ENCODE measurements at regions not wholly inside any gene's neighbourhood (a gene's known extent, or its start where the extent isn't known, plus 50 kb on each side); places are given as distances from the start of the nearest gene placed in this dataset.

DNA sequence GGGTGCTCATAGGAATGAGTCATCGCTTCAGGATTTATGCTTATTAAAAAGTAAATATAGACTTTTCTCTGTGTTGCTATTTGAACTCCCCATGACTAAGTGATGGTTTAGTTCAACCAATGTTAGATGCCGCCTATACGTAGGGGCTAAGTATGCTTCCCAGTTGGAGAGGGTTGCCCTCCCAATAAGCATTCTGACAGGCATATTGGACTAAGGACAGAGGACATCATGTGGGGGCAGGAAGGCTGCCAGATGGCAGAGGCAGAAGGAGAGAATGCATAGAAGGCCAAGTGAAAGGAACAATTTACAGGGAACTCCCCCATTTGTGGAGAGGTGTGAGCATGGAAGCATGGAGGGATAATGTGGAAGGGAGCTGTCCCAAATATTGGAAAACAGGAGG is 318.4 kb upstream of the OBI1 start:
- H3K9me3 ChIP-seq (ENCODE audit: control insufficient read depth, low read length), result no peaks in the 10 kb centered on the region
- H3K27me3 ChIP-seq (replicated peaks; ENCODE audit: control insufficient read depth, insufficient read depth, low read length), result peaks cover 9% of the 10 kb centered on the region
- H3K4me1 ChIP-seq (ENCODE audit: control insufficient read depth, insufficient read depth, low read length), result no peaks in the 10 kb centered on the region
- no peak overlapping the region for H3K4me3 ChIP-seq (ENCODE audit: low read length)
- no peak overlapping the region for H3K9ac ChIP-seq (ENCODE audit: low read length)
- H3K36me3 ChIP-seq (ENCODE audit: control insufficient read depth, insufficient read depth, low read length, severe bottlenecking), result no peaks in the 10 kb centered on the region
- no peak for DNase-seq (ENCODE audit: low read depth)

GRCh38 chr13:78976696-78977095 is 317.7 kb upstream of the OBI1 start:
- no peak for DNase-seq (ENCODE audit: low read depth)
- H3K9ac ChIP-seq (ENCODE audit: low read length), result no peak overlapping the region
- H3K4me3 ChIP-seq (ENCODE audit: low read length), result no peak overlapping the region
- H3K36me3 ChIP-seq (ENCODE audit: control insufficient read depth, insufficient read depth, low read length, severe bottlenecking), result no peaks in the 10 kb centered on the region
- peaks cover 8% of the 10 kb centered on the region for H3K27me3 ChIP-seq (replicated peaks; ENCODE audit: control insufficient read depth, insufficient read depth, low read length)
- H3K9me3 ChIP-seq (ENCODE audit: control insufficient read depth, low read length), result no peaks in the 10 kb centered on the region
- no peaks in the 10 kb centered on the region for H3K4me1 ChIP-seq (ENCODE audit: control insufficient read depth, insufficient read depth, low read length)

DNA sequence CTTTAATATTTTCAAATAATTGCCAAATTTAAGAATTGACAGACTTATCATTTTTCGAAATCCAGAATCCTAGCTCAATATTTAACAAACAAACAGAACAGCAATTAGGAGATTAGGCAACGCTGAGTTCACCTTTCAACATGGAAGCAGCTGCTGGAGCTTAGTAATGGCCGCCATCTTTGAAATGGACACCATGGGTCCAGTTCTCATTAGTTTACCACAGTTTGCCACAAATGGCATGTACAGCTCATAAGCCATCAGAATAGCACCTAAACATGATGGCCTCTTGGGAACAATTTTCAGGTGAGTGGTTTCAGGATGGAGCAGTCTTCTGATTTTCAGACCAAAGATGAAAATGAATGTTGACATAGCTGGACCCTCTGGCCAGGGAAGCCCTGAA is 313.6 kb upstream of the OBI1 start:
- H3K4me3 ChIP-seq (ENCODE audit: low read length), result no peak overlapping the region
- no peaks in the 10 kb centered on the region for H3K36me3 ChIP-seq (ENCODE audit: control insufficient read depth, insufficient read depth, low read length, severe bottlenecking)
- no peaks in the 10 kb centered on the region for H3K4me1 ChIP-seq (ENCODE audit: control insufficient read depth, insufficient read depth, low read length)
- DNase-seq (ENCODE audit: low read depth), result no peak
- no peaks in the 10 kb centered on the region for H3K9me3 ChIP-seq (ENCODE audit: control insufficient read depth, low read length)
- H3K27me3 ChIP-seq (replicated peaks; ENCODE audit: control insufficient read depth, insufficient read depth, low read length), result no peaks in the 10 kb centered on the region
- H3K9ac ChIP-seq (ENCODE audit: low read length), result no peak overlapping the region

GRCh38 chr13:78971355-78972025 is 312.5 kb upstream of the OBI1 start:
- H3K9ac ChIP-seq (ENCODE audit: low read length), result no peak overlapping the region
- H3K9me3 ChIP-seq (ENCODE audit: control insufficient read depth, low read length), result no peaks in the 10 kb centered on the region
- DNase-seq (ENCODE audit: low read depth), result no peak
- H3K4me3 ChIP-seq (ENCODE audit: low read length), result no peak overlapping the region
- H3K36me3 ChIP-seq (ENCODE audit: control insufficient read depth, insufficient read depth, low read length, severe bottlenecking), result no peaks in the 10 kb centered on the region
- H3K4me1 ChIP-seq (ENCODE audit: control insufficient read depth, insufficient read depth, low read length), result no peaks in the 10 kb centered on the region
- no peaks in the 10 kb centered on the region for H3K27me3 ChIP-seq (replicated peaks; ENCODE audit: control insufficient read depth, insufficient read depth, low read length)

DNA sequence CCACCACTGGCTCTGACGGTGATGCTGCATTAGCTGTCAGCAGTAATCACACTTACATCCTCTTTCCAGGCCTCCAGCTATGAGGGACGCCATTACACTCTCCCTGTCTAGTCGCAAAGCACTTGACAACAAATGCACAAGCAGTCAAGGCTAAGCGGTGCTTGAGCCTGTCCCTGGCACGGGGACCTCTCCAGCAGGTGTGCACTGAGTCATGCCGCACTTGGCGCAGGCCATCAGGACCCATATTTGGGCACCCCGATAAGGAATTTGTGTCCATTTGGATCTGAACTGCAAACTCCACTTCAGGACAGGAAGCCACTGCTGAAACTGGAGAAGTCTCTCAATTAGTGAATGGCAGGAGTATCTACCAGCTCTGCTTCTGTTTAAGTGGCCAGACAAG is 301.9 kb upstream of the OBI1 start:
- Histone ChIP-seq H3K4me1 (ENCODE audit: control insufficient read depth, insufficient read depth, low read length) (no peaks in the 10 kb centered on the region), H3K36me3 (ENCODE audit: control insufficient read depth, insufficient read depth, low read length, severe bottlenecking) (no peaks in the 10 kb centered on the region), H3K9me3 (ENCODE audit: control insufficient read depth, low read length) (no peaks in the 10 kb centered on the region), H3K27me3 (replicated peaks; ENCODE audit: control insufficient read depth, insufficient read depth, low read length) (no peaks in the 10 kb centered on the region), H3K4me3 (ENCODE audit: low read length) (no peak overlapping the region), H3K9ac (ENCODE audit: low read length) (no peak overlapping the region)
- DNase-seq (ENCODE audit: low read depth), result no peak

DNA sequence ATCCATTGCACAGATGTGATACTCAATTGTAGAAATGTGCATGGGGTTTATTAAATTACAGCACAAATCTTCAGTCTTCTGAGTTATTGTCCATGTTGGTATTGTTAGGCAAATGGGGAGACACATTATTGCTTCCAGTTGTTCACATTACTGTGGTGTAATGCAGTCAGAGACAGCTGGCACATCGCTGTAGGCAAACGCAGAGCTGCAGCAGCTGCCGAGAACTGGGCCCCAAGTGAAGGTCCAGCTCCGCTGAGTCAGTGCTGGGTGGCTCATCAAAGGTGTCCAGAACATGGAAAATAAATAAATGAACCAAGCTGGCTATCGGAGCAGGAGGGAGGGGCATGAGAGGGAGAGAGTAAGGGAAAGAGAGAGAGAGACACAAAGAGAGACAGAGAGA is 299.1 kb upstream of the OBI1 start:
- H3K9me3 ChIP-seq (ENCODE audit: control insufficient read depth, low read length), result peaks cover 2% of the 10 kb centered on the region
- no peak for DNase-seq (ENCODE audit: low read depth)
- H3K9ac ChIP-seq (ENCODE audit: low read length), result no peak overlapping the region

GRCh38 chr13:78940455-78941130 is 281.6 kb upstream of the OBI1 start:
- Histone ChIP-seq H3K9me3 (ENCODE audit: control insufficient read depth, low read length) (no peaks in the 10 kb centered on the region), H3K4me3 (ENCODE audit: low read length) (no peak overlapping the region), H3K36me3 (ENCODE audit: control insufficient read depth, insufficient read depth, low read length, severe bottlenecking) (no peaks in the 10 kb centered on the region), H3K9ac (ENCODE audit: low read length) (no peak overlapping the region), H3K27me3 (replicated peaks; ENCODE audit: control insufficient read depth, insufficient read depth, low read length) (no peaks in the 10 kb centered on the region), H3K4me1 (ENCODE audit: control insufficient read depth, insufficient read depth, low read length) (no peaks in the 10 kb centered on the region)
- DNase-seq (ENCODE audit: low read depth), result no peak

More for the DNA sequence above, 299.1 kb upstream of the OBI1 start:
- Histone ChIP-seq H3K36me3 (ENCODE audit: control insufficient read depth, insufficient read depth, low read length, severe bottlenecking) (no peaks in the 10 kb centered on the region), H3K4me3 (ENCODE audit: low read length) (no peak overlapping the region), H3K27me3 (replicated peaks; ENCODE audit: control insufficient read depth, insufficient read depth, low read length) (no peaks in the 10 kb centered on the region), H3K4me1 (ENCODE audit: control insufficient read depth, insufficient read depth, low read length) (no peaks in the 10 kb centered on the region)

DNA sequence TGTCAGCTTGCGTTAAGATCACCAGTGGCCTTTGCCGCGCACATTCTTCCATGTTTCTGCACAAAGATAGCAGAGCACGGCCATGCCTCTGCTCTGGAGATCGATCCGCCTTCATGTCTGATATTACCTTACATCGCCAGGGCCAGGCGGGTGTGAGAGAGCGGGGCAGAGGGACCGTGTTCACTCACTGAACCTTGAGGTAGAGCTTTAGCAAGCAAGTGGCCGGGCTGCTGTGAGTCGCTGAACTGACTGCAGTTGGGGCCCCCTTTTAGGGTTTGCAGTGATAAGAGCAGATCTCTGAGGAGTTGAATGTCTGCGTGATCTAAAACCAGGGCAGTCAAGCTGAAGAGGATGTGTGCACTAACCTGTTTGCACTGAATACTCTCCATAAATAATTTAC is 275.4 kb upstream of the OBI1 start:
- Histone ChIP-seq H3K9ac (ENCODE audit: low read length) (no peak overlapping the region), H3K4me1 (ENCODE audit: control insufficient read depth, insufficient read depth, low read length) (no peaks in the 10 kb centered on the region), H3K36me3 (ENCODE audit: control insufficient read depth, insufficient read depth, low read length, severe bottlenecking) (no peaks in the 10 kb centered on the region), H3K4me3 (ENCODE audit: low read length) (no peak overlapping the region), H3K9me3 (ENCODE audit: control insufficient read depth, low read length) (peaks cover 3% of the 10 kb centered on the region), H3K27me3 (replicated peaks; ENCODE audit: control insufficient read depth, insufficient read depth, low read length) (no peaks in the 10 kb centered on the region)
- no peak for DNase-seq (ENCODE audit: low read depth)

DNA sequence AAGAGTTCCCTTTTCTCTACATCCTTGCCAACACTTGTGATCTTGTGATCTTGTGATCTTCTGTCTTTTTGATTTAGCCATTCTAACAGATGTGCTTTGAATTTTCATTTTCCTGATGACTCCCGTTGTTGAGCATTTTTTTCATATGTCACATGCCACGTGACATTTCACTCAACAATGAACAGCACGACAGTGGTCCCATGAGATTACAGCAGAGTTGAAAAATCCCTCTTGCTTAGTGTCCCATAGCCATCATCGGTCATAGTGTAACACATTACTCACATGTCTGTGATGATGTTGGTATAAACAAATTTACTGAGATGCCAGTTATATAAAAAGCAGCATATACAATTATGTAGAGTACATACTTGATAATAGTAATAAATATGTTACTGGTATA is 256.1 kb upstream of the OBI1 start:
- Histone ChIP-seq H3K9ac (ENCODE audit: low read length) (no peak overlapping the region), H3K4me3 (ENCODE audit: low read length) (no peak overlapping the region), H3K4me1 (ENCODE audit: control insufficient read depth, insufficient read depth, low read length) (no peaks in the 10 kb centered on the region), H3K27me3 (replicated peaks; ENCODE audit: control insufficient read depth, insufficient read depth, low read length) (no peaks in the 10 kb centered on the region), H3K36me3 (ENCODE audit: control insufficient read depth, insufficient read depth, low read length, severe bottlenecking) (no peaks in the 10 kb centered on the region), H3K9me3 (ENCODE audit: control insufficient read depth, low read length) (no peaks in the 10 kb centered on the region)
- no peak for DNase-seq (ENCODE audit: low read depth)

GRCh38 chr13:78913656-78914055 is 254.7 kb upstream of the OBI1 start:
- Histone ChIP-seq H3K4me3 (ENCODE audit: low read length) (no peak overlapping the region), H3K27me3 (replicated peaks; ENCODE audit: control insufficient read depth, insufficient read depth, low read length) (no peaks in the 10 kb centered on the region), H3K36me3 (ENCODE audit: control insufficient read depth, insufficient read depth, low read length, severe bottlenecking) (no peaks in the 10 kb centered on the region), H3K9ac (ENCODE audit: low read length) (no peak overlapping the region), H3K4me1 (ENCODE audit: control insufficient read depth, insufficient read depth, low read length) (no peaks in the 10 kb centered on the region), H3K9me3 (ENCODE audit: control insufficient read depth, low read length) (no peaks in the 10 kb centered on the region)
- DNase-seq (ENCODE audit: low read depth), result no peak

DNA sequence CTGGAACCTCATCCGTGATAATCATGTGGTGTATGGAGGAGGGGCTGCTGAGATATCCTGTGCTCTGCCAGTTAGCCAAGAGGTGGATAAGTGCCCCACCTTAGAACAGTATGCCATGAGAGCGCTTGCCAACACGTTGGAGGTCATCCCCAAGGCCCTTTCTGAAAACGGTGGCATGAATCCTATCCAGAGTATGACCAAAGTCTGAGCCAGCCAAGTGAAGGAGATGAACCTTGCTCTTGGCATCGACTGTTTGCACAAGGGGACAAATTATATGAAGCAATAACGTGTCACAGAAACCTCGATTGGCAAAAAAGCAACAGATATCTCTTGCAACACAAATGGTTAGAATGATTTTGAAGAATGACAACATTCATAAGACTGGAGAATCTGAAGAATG is 251.2 kb upstream of the OBI1 start:
- H3K27me3 ChIP-seq (replicated peaks; ENCODE audit: control insufficient read depth, insufficient read depth, low read length), result no peaks in the 10 kb centered on the region
- no peaks in the 10 kb centered on the region for H3K4me1 ChIP-seq (ENCODE audit: control insufficient read depth, insufficient read depth, low read length)
- no peak overlapping the region for H3K4me3 ChIP-seq (ENCODE audit: low read length)
- no peak overlapping the region for H3K9ac ChIP-seq (ENCODE audit: low read length)
- H3K36me3 ChIP-seq (ENCODE audit: control insufficient read depth, insufficient read depth, low read length, severe bottlenecking), result no peaks in the 10 kb centered on the region
- no peak for DNase-seq (ENCODE audit: low read depth)
- no peaks in the 10 kb centered on the region for H3K9me3 ChIP-seq (ENCODE audit: control insufficient read depth, low read length)

GRCh38 chr13:78909276-78909675 is 250.3 kb upstream of the OBI1 start:
- H3K4me1 ChIP-seq (ENCODE audit: control insufficient read depth, insufficient read depth, low read length), result no peaks in the 10 kb centered on the region
- no peak for DNase-seq (ENCODE audit: low read depth)
- H3K4me3 ChIP-seq (ENCODE audit: low read length), result no peak overlapping the region
- H3K9ac ChIP-seq (ENCODE audit: low read length), result no peak overlapping the region
- H3K9me3 ChIP-seq (ENCODE audit: control insufficient read depth, low read length), result no peaks in the 10 kb centered on the region
- no peaks in the 10 kb centered on the region for H3K27me3 ChIP-seq (replicated peaks; ENCODE audit: control insufficient read depth, insufficient read depth, low read length)
- H3K36me3 ChIP-seq (ENCODE audit: control insufficient read depth, insufficient read depth, low read length, severe bottlenecking), result no peaks in the 10 kb centered on the region

Data from adipocyte (in vitro differentiated cells).